KMS-11 (cell line): ENCODE measurements at regions not wholly inside any gene's neighbourhood (a gene's known extent, or its start where the extent isn't known, plus 50 kb on each side); places are given as distances from the start of the nearest gene placed in this dataset.
A peak's percentile ranks its signal among the peaks of the same experiment; 100 is the strongest.

Experiments
- H2AFZ ChIP-seq: fragments of 200-600 bp; sonication (generic); 2 replicates; pipeline ENCODE4 v1.6.1; 2016; ENCODE audit warnings: antibody characterized with exemption, mixed run types, low read depth
- H3K27ac ChIP-seq: fragments of 200-600 bp; sonication (generic); 2 replicates; pipeline ENCODE4 v1.6.1; 2016; ENCODE audit warnings: mild to moderate bottlenecking, mixed run types
- H3K27me3 ChIP-seq: fragments of 200-600 bp; sonication (generic); 2 replicates; pipeline ENCODE4 v1.6.1; 2017; ENCODE audit warnings: mild to moderate bottlenecking, low read depth, mixed run types, moderate library complexity; ENCODE audit not compliant: insufficient read depth
- H3K36me3 ChIP-seq: fragments of 200-600 bp; sonication (generic); 2 replicates; pipeline ENCODE4 v1.6.1; 2017; ENCODE audit warnings: mild to moderate bottlenecking, mixed run types; ENCODE audit not compliant: insufficient read depth
- H3K4me1 ChIP-seq: fragments of 200-600 bp; sonication (generic); 2 replicates; pipeline ENCODE4 v1.6.1; 2016; ENCODE audit warnings: mild to moderate bottlenecking, low read depth, mixed run types; ENCODE audit not compliant: poor library complexity, severe bottlenecking
- H3K4me2 ChIP-seq: fragments of 200-600 bp; sonication (generic); 2 replicates; pipeline ENCODE4 v1.7.0; 2016; ENCODE audit warnings: mild to moderate bottlenecking, mixed run types
- H3K4me3 ChIP-seq: fragments of 200-600 bp; sonication (generic); IDR thresholded peaks from 2 replicates; pipeline ENCODE4 v1.6.1; 2017; ENCODE audit warnings: low read depth, low read length, mixed read lengths; ENCODE audit not compliant: insufficient read depth
- H3K79me2 ChIP-seq: fragments of 200-600 bp; sonication (generic); 2 replicates; pipeline ENCODE4 v1.6.1; 2016; ENCODE audit warnings: low read depth, mixed run types; ENCODE audit not compliant: insufficient read depth
- H3K9ac ChIP-seq: fragments of 200-600 bp; sonication (generic); 2 replicates; pipeline ENCODE4 v1.6.1; 2016; ENCODE audit warnings: mild to moderate bottlenecking, mixed run types
- H4K20me1 ChIP-seq: fragments of 200-600 bp; sonication (generic); 2 replicates; pipeline ENCODE4 v1.6.1; 2016; ENCODE audit warnings: mild to moderate bottlenecking, mixed run types; ENCODE audit not compliant: insufficient read depth
- TF ChIP-seq, protein P1 (sequence below): fragments of 200-600 bp; sonication (generic); conservative IDR thresholded peaks from 2 replicates; pipeline ENCODE4 v1.6.1; 2017; ENCODE audit warnings: low read depth, mild to moderate bottlenecking, antibody characterized with exemption, low read length, moderate library complexity, mixed read lengths

DNA sequence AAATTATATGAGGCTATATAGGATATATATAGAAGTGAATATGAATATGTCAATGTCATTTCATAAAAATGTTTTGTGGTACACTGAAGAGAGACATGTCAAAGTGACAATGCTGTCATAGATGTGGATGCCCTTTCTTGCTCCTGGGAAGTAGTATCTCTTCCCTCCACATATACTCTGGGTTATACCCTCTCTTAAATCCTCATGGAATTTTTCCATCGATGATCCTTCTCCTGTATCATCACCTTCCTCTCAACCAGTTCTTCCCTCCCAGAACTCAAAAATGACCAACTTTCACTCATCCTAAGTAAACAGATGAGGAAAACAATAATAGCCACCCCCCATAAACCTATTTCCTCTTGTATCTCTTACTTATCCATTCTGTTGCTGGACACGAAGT lies 351.5 kb downstream of the USP25 start:
- Histone ChIP-seq H3K36me3 (no peaks in the 10 kb centered on the region), H4K20me1 (no peaks in the 10 kb centered on the region), H2AFZ (no peak overlapping the region), H3K4me1 (peaks cover 5% of the 10 kb centered on the region), H3K27ac (no peak overlapping the region), H3K4me3 (no peak overlapping the region), H3K9ac (no peak overlapping the region), H3K4me2 (no peak overlapping the region), H3K79me2 (no peaks in the 10 kb centered on the region), H3K27me3 (no peaks in the 10 kb centered on the region)
- TF ChIP-seq, protein P1, sequence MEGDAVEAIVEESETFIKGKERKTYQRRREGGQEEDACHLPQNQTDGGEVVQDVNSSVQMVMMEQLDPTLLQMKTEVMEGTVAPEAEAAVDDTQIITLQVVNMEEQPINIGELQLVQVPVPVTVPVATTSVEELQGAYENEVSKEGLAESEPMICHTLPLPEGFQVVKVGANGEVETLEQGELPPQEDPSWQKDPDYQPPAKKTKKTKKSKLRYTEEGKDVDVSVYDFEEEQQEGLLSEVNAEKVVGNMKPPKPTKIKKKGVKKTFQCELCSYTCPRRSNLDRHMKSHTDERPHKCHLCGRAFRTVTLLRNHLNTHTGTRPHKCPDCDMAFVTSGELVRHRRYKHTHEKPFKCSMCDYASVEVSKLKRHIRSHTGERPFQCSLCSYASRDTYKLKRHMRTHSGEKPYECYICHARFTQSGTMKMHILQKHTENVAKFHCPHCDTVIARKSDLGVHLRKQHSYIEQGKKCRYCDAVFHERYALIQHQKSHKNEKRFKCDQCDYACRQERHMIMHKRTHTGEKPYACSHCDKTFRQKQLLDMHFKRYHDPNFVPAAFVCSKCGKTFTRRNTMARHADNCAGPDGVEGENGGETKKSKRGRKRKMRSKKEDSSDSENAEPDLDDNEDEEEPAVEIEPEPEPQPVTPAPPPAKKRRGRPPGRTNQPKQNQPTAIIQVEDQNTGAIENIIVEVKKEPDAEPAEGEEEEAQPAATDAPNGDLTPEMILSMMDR, result no peak

GRCh38 chr21:16082038-16082816 lies 352.4 kb downstream of the USP25 start:
- peak overlapping the region; percentile 27; the same call in 1 of the 2 replicates for H3K4me2 ChIP-seq

GRCh38 chr21:16084776-16085364 lies 355.1 kb downstream of the USP25 start:
- H3K27me3 ChIP-seq, result no peaks in the 10 kb centered on the region
- no peak overlapping the region for H3K9ac ChIP-seq
- no peaks in the 10 kb centered on the region for H3K79me2 ChIP-seq
- no peaks in the 10 kb centered on the region for H4K20me1 ChIP-seq
- no peaks in the 10 kb centered on the region for H3K36me3 ChIP-seq
- TF ChIP-seq, protein P1, result no peak
- no peak overlapping the region for H2AFZ ChIP-seq
- peaks cover 5% of the 10 kb centered on the region for H3K4me1 ChIP-seq
- no peak overlapping the region for H3K4me3 ChIP-seq
- no peak overlapping the region for H3K4me2 ChIP-seq
- H3K27ac ChIP-seq, result no peak overlapping the region

More at GRCh38 chr21:16082038-16082816, 352.4 kb downstream of the USP25 start:
- Histone ChIP-seq H2AFZ (peak overlapping the region; percentile 64), H3K9ac (no peak overlapping the region), H3K27me3 (no peaks in the 10 kb centered on the region), H3K4me3 (no peak overlapping the region), H3K27ac (no peak overlapping the region), H3K36me3 (no peaks in the 10 kb centered on the region), H3K4me1 (peaks cover 5% of the 10 kb centered on the region), H3K79me2 (no peaks in the 10 kb centered on the region), H4K20me1 (no peaks in the 10 kb centered on the region)
- TF ChIP-seq, protein P1, result peak; percentile 75

DNA sequence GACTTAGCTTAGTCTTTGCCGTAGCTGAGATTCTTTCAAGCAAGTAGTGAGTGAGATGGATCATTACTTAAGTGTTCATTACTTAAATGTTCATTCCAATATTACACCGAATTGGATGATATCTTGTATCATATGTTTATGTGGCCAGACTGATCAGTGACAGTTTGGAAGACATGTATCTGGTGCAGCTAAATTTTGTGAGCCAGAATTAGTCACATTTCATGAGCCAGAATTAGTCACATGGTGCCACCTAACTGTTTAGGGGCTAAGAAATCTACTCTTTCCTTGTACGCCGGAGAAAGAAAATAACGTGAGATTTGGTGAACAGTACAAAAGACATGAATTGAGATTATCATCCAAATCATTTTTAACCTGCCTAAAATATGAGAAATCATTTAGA lies 355.6 kb downstream of the USP25 start:
- Histone ChIP-seq H4K20me1 (no peaks in the 10 kb centered on the region), H3K4me3 (no peak overlapping the region), H2AFZ (no peak overlapping the region), H3K9ac (no peak overlapping the region), H3K27me3 (no peaks in the 10 kb centered on the region), H3K4me2 (no peak overlapping the region), H3K79me2 (no peaks in the 10 kb centered on the region), H3K4me1 (peaks cover 5% of the 10 kb centered on the region), H3K36me3 (no peaks in the 10 kb centered on the region), H3K27ac (no peak overlapping the region)
- TF ChIP-seq, protein P1, result no peak
